GM23338 (cell line): ENCODE measurements at regions not wholly inside any gene's neighbourhood (a gene's known extent, or its start where the extent isn't known, plus 50 kb on each side); places are given as distances from the start of the nearest gene placed in this dataset.

Experiments
- ATAC-seq: fragments of 200-7000 bp; cut with Tn5 transposase; 3 replicates; pipeline ENCODE4 v1.9.1; 2020
- DNase-seq: peaks from one replicate; pipeline ENCODE4 v3.0.0-alpha.2; 2015; ENCODE audit warnings: low spot score
- H2AFZ ChIP-seq: fragments of 200-600 bp; sonication (generic); 2 replicates; pipeline ENCODE4 v1.8.0; 2016; ENCODE audit warnings: antibody characterized with exemption, mild to moderate bottlenecking, moderate library complexity
- H3F3A ChIP-seq: fragments of 200-600 bp; sonication (generic); replicated peaks from 2 replicates; pipeline ENCODE4 v1.8.0; 2017; ENCODE audit warnings: antibody characterized with exemption, mixed run types, low read depth
- H3K27ac ChIP-seq: fragments of 200-600 bp; sonication (generic); 2 replicates; pipeline ENCODE4 v1.6.1; 2016; ENCODE audit warnings: low read depth
- H3K27me3 ChIP-seq: fragments of 200-600 bp; sonication (generic); 2 replicates; pipeline ENCODE4 v1.8.0; 2016; ENCODE audit warnings: mild to moderate bottlenecking, mixed run types, moderate library complexity; ENCODE audit not compliant: insufficient read depth
- H3K36me3 ChIP-seq: fragments of 200-600 bp; sonication (generic); 2 replicates; pipeline ENCODE4 v1.8.0; 2016; ENCODE audit warnings: mild to moderate bottlenecking; ENCODE audit not compliant: insufficient read depth
- H3K4me1 ChIP-seq: fragments of 200-600 bp; sonication (generic); 2 replicates; pipeline ENCODE4 v1.8.0; 2016; ENCODE audit warnings: mild to moderate bottlenecking, moderate library complexity; ENCODE audit not compliant: insufficient read depth
- H3K4me2 ChIP-seq: fragments of 200-600 bp; sonication (generic); 2 replicates; pipeline ENCODE4 v1.7.1; 2017; ENCODE audit warnings: mixed run types
- H3K4me3 ChIP-seq: fragments of 200-600 bp; sonication (generic); 2 replicates; pipeline ENCODE4 v1.6.1; 2016; ENCODE audit warnings: mixed run types
- H3K79me2 ChIP-seq: fragments of 200-600 bp; sonication (generic); replicated peaks from 2 replicates; pipeline ENCODE4 v1.8.0; 2017; ENCODE audit warnings: mild to moderate bottlenecking; ENCODE audit not compliant: insufficient read depth
- H3K9me2 ChIP-seq: fragments of 200-600 bp; sonication (generic); 2 replicates; pipeline ENCODE4 v1.8.0; 2017; ENCODE audit not compliant: insufficient read depth
- H4K20me1 ChIP-seq: fragments of 200-600 bp; sonication (generic); replicated peaks from 2 replicates; pipeline ENCODE4 v1.8.0; 2017; ENCODE audit warnings: mild to moderate bottlenecking; ENCODE audit not compliant: insufficient read depth
- H3K27ac Mint-ChIP-seq: 2 replicates; pipeline ENCODE4 v1.8.0; 2020; ENCODE audit warnings: inconsistent platforms, mild to moderate bottlenecking, moderate library complexity, mixed read lengths
- H3K27me3 Mint-ChIP-seq: 3 replicates; pipeline ENCODE4 v1.8.0; 2022; ENCODE audit warnings: low read depth, mild to moderate bottlenecking, moderate library complexity, mixed read lengths, inconsistent platforms; ENCODE audit not compliant: insufficient read depth, poor library complexity
- H3K36me3 Mint-ChIP-seq: 3 replicates; pipeline ENCODE4 v1.8.0; 2021; ENCODE audit warnings: low read depth, mild to moderate bottlenecking, inconsistent platforms, moderate library complexity, mixed read lengths
- H3K4me1 Mint-ChIP-seq: 3 replicates; pipeline ENCODE4 v1.8.0; 2020; ENCODE audit warnings: mild to moderate bottlenecking, inconsistent platforms, mixed read lengths
- H3K4me3 Mint-ChIP-seq: 3 replicates; pipeline ENCODE4 v1.8.0; 2021; ENCODE audit warnings: moderate library complexity, mild to moderate bottlenecking, inconsistent platforms, mixed read lengths
- H3K9me3 Mint-ChIP-seq: 3 replicates; pipeline ENCODE4 v1.8.0; 2020; ENCODE audit warnings: moderate library complexity, mild to moderate bottlenecking, inconsistent platforms, mixed read lengths
- CREB1 ChIP-seq: fragments of 250-450 bp; sonication (Bioruptor Pico); IDR thresholded peaks from 2 replicates; pipeline ENCODE4 v1.5.0; 2020; ENCODE audit warnings: low read depth, mild to moderate bottlenecking, moderate library complexity
- EZH2 ChIP-seq: fragments of 200-600 bp; sonication (generic); IDR thresholded peaks from one replicate; pipeline ENCODE4 v1.8.0; 2017; ENCODE audit warnings: antibody characterized with exemption, mild to moderate bottlenecking, low read depth; ENCODE audit not compliant: unreplicated experiment
- JUNB ChIP-seq: IDR thresholded peaks from one replicate; pipeline ENCODE4 v1.6.1; 2016; ENCODE audit warnings: antibody characterized with exemption; ENCODE audit not compliant: unreplicated experiment
- POLR2AphosphoS5 ChIP-seq: IDR thresholded peaks from 2 replicates; pipeline ENCODE4 v1.6.1; 2016; ENCODE audit warnings: antibody characterized with exemption, low read depth
- TF ChIP-seq, protein P1 (sequence below), 2 experiments: fragments of 200-600 bp in 1 of 2; sonication (generic) in 1 of 2; conservative IDR thresholded peaks; 2 replicates each; pipeline versions ENCODE4 v1.5.1 to v1.6.1; 2016 to 2017; ENCODE audit warnings: antibody characterized with exemption in 2 of 2, low read depth in 2 of 2, mild to moderate bottlenecking in 2 of 2, moderate library complexity in 1 of 2
- TF ChIP-seq, protein P2 (sequence below): fragments of 250-450 bp; sonication (Bioruptor Pico); IDR thresholded peaks from 2 replicates; pipeline ENCODE4 v1.5.0; 2020; ENCODE audit warnings: mild to moderate bottlenecking, moderate library complexity
- TF ChIP-seq, protein P3 (sequence below): IDR thresholded peaks from 2 replicates; pipeline ENCODE4 v1.6.1; 2016; ENCODE audit warnings: antibody characterized with exemption

DNA sequence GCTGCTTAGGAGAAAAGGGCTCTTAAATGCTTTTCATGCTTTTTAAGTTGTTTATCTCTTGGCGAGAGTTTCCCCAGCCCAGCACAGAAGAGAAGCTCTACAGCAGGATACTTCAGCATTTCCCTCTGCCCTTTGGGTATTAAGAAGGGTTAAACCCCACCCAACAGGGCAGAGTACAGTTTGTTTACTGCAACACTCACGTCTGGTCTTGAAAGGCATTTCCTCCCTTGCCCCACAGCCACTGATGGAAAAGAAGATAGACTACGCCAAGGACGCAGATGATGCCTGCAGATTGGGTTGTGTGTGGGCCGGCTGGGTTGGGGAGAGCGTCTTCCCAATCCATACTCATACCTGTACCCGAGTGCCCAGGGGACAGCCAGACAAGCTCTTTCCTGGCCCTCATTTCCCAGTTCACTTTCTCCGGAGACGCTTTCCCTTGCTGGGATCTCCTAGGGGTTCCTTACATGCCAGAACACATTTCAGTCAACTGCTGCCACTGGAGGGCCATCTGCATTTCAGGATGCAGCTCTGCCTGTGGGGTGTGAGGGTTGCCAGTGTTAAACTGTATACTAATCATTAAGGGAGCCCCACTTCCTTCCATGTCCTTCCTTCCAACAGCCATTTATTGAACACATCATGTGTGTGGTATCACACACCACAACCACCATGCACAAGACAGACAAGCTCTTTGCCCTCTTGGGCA lies 96.5 kb upstream of the DHX15 start:
- Histone ChIP-seq H2AFZ (peak overlapping the region; percentile 57; the same call in 1 of the 2 replicates), H3K4me2 (no peak overlapping the region), H3K27ac (no peak overlapping the region), H3K27me3 (no peaks in the 10 kb centered on the region), H3K36me3 (peaks cover 3% of the 10 kb centered on the region; the same call in 1 of the 2 replicates), H3K79me2 (no peaks in the 10 kb centered on the region), H3K4me1 (peaks cover 28% of the 10 kb centered on the region), H3K4me3 (no peak overlapping the region), H3F3A (no peaks in the 10 kb centered on the region), H4K20me1 (no peaks in the 10 kb centered on the region), H3K9me2 (peaks cover 3% of the 10 kb centered on the region; the same call in 1 of the 2 replicates)
- TF ChIP-seq, protein P1, sequence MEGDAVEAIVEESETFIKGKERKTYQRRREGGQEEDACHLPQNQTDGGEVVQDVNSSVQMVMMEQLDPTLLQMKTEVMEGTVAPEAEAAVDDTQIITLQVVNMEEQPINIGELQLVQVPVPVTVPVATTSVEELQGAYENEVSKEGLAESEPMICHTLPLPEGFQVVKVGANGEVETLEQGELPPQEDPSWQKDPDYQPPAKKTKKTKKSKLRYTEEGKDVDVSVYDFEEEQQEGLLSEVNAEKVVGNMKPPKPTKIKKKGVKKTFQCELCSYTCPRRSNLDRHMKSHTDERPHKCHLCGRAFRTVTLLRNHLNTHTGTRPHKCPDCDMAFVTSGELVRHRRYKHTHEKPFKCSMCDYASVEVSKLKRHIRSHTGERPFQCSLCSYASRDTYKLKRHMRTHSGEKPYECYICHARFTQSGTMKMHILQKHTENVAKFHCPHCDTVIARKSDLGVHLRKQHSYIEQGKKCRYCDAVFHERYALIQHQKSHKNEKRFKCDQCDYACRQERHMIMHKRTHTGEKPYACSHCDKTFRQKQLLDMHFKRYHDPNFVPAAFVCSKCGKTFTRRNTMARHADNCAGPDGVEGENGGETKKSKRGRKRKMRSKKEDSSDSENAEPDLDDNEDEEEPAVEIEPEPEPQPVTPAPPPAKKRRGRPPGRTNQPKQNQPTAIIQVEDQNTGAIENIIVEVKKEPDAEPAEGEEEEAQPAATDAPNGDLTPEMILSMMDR (conservative IDR thresholded peaks at IDR 0.05; ENCODE audit: low read depth in 2 of 2) = peak in 1 of 2 experiments; percentile 14; a peak in 1 of 4 replicates
- no peak for TF ChIP-seq POLR2AphosphoS5
- TF ChIP-seq, protein P2, sequence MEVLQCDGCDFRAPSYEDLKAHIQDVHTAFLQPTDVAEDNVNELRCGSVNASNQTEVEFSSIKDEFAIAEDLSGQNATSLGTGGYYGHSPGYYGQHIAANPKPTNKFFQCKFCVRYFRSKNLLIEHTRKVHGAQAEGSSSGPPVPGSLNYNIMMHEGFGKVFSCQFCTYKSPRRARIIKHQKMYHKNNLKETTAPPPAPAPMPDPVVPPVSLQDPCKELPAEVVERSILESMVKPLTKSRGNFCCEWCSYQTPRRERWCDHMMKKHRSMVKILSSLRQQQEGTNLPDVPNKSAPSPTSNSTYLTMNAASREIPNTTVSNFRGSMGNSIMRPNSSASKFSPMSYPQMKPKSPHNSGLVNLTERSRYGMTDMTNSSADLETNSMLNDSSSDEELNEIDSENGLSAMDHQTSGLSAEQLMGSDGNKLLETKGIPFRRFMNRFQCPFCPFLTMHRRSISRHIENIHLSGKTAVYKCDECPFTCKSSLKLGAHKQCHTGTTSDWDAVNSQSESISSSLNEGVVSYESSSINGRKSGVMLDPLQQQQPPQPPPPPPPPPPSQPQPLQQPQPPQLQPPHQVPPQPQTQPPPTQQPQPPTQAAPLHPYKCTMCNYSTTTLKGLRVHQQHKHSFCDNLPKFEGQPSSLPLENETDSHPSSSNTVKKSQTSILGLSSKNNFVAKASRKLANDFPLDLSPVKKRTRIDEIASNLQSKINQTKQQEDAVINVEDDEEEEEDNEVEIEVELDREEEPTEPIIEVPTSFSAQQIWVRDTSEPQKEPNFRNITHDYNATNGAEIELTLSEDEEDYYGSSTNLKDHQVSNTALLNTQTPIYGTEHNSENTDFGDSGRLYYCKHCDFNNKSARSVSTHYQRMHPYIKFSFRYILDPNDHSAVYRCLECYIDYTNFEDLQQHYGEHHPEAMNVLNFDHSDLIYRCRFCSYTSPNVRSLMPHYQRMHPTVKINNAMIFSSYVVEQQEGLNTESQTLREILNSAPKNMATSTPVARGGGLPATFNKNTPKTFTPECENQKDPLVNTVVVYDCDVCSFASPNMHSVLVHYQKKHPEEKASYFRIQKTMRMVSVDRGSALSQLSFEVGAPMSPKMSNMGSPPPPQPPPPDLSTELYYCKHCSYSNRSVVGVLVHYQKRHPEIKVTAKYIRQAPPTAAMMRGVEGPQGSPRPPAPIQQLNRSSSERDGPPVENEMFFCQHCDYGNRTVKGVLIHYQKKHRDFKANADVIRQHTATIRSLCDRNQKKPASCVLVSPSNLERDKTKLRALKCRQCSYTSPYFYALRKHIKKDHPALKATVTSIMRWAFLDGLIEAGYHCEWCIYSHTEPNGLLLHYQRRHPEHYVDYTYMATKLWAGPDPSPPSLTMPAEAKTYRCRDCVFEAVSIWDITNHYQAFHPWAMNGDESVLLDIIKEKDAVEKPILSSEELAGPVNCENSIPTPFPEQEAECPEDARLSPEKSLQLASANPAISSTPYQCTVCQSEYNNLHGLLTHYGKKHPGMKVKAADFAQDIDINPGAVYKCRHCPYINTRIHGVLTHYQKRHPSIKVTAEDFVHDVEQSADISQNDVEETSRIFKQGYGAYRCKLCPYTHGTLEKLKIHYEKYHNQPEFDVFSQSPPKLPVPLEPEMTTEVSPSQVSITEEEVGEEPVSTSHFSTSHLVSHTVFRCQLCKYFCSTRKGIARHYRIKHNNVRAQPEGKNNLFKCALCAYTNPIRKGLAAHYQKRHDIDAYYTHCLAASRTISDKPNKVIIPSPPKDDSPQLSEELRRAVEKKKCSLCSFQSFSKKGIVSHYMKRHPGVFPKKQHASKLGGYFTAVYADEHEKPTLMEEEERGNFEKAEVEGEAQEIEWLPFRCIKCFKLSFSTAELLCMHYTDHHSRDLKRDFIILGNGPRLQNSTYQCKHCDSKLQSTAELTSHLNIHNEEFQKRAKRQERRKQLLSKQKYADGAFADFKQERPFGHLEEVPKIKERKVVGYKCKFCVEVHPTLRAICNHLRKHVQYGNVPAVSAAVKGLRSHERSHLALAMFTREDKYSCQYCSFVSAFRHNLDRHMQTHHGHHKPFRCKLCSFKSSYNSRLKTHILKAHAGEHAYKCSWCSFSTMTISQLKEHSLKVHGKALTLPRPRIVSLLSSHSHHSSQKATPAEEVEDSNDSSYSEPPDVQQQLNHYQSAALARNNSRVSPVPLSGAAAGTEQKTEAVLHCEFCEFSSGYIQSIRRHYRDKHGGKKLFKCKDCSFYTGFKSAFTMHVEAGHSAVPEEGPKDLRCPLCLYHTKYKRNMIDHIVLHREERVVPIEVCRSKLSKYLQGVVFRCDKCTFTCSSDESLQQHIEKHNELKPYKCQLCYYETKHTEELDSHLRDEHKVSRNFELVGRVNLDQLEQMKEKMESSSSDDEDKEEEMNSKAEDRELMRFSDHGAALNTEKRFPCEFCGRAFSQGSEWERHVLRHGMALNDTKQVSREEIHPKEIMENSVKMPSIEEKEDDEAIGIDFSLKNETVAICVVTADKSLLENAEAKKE (CRISPR knock-in tag) = no peak
- no peak for TF ChIP-seq JUNB
- TF ChIP-seq EZH2 = no peak
- no peak for TF ChIP-seq CREB1 (CRISPR knock-in tag)
- TF ChIP-seq, protein P3, sequence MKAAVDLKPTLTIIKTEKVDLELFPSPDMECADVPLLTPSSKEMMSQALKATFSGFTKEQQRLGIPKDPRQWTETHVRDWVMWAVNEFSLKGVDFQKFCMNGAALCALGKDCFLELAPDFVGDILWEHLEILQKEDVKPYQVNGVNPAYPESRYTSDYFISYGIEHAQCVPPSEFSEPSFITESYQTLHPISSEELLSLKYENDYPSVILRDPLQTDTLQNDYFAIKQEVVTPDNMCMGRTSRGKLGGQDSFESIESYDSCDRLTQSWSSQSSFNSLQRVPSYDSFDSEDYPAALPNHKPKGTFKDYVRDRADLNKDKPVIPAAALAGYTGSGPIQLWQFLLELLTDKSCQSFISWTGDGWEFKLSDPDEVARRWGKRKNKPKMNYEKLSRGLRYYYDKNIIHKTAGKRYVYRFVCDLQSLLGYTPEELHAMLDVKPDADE = no peak
- peaks cover 10% of the 10 kb centered on the region for H3K9me3 Mint-ChIP-seq
- ATAC-seq (peak; percentile 64), DNase-seq (no peak)
- peaks cover 2% of the 10 kb centered on the region for H3K27me3 Mint-ChIP-seq
- peaks cover 8% of the 10 kb centered on the region for H3K36me3 Mint-ChIP-seq
- no peak overlapping the region for H3K4me3 Mint-ChIP-seq
- H3K4me1 Mint-ChIP-seq = peaks cover 20% of the 10 kb centered on the region; the same call in 2 of the 3 replicates
- no peak overlapping the region for H3K27ac Mint-ChIP-seq
